ENCODE measurements at regions not wholly inside any gene's neighbourhood (a gene's known extent, or its start where the extent isn't known, plus 50 kb on each side); places are given as distances from the start of the nearest gene placed in this dataset.

GRCh38 chr4:37008199-37008598 is 236.3 kb upstream of the NWD2 start:
- H3K4me1 ChIP-seq, result no peaks in the 10 kb centered on the region
- no peak for DNase-seq
- TF ChIP-seq CTCF (IDR thresholded peaks at IDR 0.05) (no peak), POLR2A (IDR thresholded peaks at IDR 0.05) (no peak)
- intact Hi-C loops (cut with DNase I), result no loop called here
- H3K27ac ChIP-seq, result no peak overlapping the region
- no peak overlapping the region for H3K4me3 ChIP-seq (replicated peaks in 1 of 3)
- WGBS, 2 donors, result 20 to 47% methylated on average over 2 of the region's 2 CpGs
- H3K36me3 ChIP-seq, result no peaks in the 10 kb centered on the region
- H3K27me3 ChIP-seq, result no peaks in the 10 kb centered on the region
- H3K9me3 ChIP-seq, result no peaks in the 10 kb centered on the region

GRCh38 chr4:37014584-37014983 is 230.0 kb upstream of the NWD2 start:
- no peak overlapping the region for H3K4me3 ChIP-seq (replicated peaks in 1 of 3)
- no peaks in the 10 kb centered on the region for H3K27me3 ChIP-seq
- no peaks in the 10 kb centered on the region for H3K4me1 ChIP-seq
- no peak overlapping the region for H3K27ac ChIP-seq
- no peaks in the 10 kb centered on the region for H3K9me3 ChIP-seq
- H3K36me3 ChIP-seq, result no peaks in the 10 kb centered on the region
- TF ChIP-seq CTCF (IDR thresholded peaks at IDR 0.05) (no peak), POLR2A (IDR thresholded peaks at IDR 0.05) (no peak)
- intact Hi-C loops (cut with DNase I), result no loop called here
- no peak for DNase-seq

- DNase-seq, result no peak
- H3K4me1 ChIP-seq, result no peaks in the 10 kb centered on the region
- 84 to 88% methylated on average over 2 of the region's 2 CpGs for WGBS, 2 donors
- intact Hi-C loops (cut with DNase I), result no loop called here
- H3K27me3 ChIP-seq, result no peaks in the 10 kb centered on the region
- no peaks in the 10 kb centered on the region for H3K36me3 ChIP-seq
- H3K9me3 ChIP-seq, result no peaks in the 10 kb centered on the region
- TF ChIP-seq CTCF (IDR thresholded peaks at IDR 0.05) (no peak), POLR2A (IDR thresholded peaks at IDR 0.05) (no peak)
- no peak overlapping the region for H3K27ac ChIP-seq
- no peak overlapping the region for H3K4me3 ChIP-seq (replicated peaks in 1 of 3)
These were observed 229.2 kb upstream of the NWD2 start for GRCh38 chr4:37015391-37015790.

GRCh38 chr4:37023504-37023903 is 221.0 kb upstream of the NWD2 start:
- H3K27me3 ChIP-seq, result no peaks in the 10 kb centered on the region
- H3K9me3 ChIP-seq, result no peaks in the 10 kb centered on the region
- H3K27ac ChIP-seq, result no peak overlapping the region
- no peaks in the 10 kb centered on the region for H3K36me3 ChIP-seq
- H3K4me1 ChIP-seq, result no peaks in the 10 kb centered on the region
- 57 to 60% methylated on average over 1 of the region's 1 CpG for WGBS, 2 donors
- TF ChIP-seq CTCF (IDR thresholded peaks at IDR 0.05) (no peak), POLR2A (IDR thresholded peaks at IDR 0.05) (no peak)
- no peak for DNase-seq
- intact Hi-C loops (cut with DNase I), result no loop called here
- H3K4me3 ChIP-seq (replicated peaks in 1 of 3), result no peak overlapping the region

- no peak overlapping the region for H3K27ac ChIP-seq
- H3K9me3 ChIP-seq, result no peaks in the 10 kb centered on the region
- DNase-seq, result no peak
- no peak overlapping the region for H3K4me3 ChIP-seq (replicated peaks in 1 of 3)
- no peaks in the 10 kb centered on the region for H3K36me3 ChIP-seq
- no peaks in the 10 kb centered on the region for H3K27me3 ChIP-seq
- intact Hi-C loops (cut with DNase I), result no loop called here
- TF ChIP-seq POLR2A (IDR thresholded peaks at IDR 0.05), result no peak
- no peak for TF ChIP-seq CTCF (IDR thresholded peaks at IDR 0.05)
- H3K4me1 ChIP-seq, result no peaks in the 10 kb centered on the region
These were observed 220.5 kb upstream of the NWD2 start for GRCh38 chr4:37023996-37024395.
